Left lobe of liver (tissue), 2 donors: ENCODE measurements at regions not wholly inside any gene's neighbourhood (a gene's known extent, or its start where the extent isn't known, plus 50 kb on each side); places are given as distances from the start of the nearest gene placed in this dataset.
A peak's percentile ranks its signal among the peaks of the same experiment; 100 is the strongest.

Experiments used
- ATAC-seq: fragments of 200-7000 bp; cut with Tn5 transposase; one replicate; pipeline ENCODE4 v1.9.1; 2020; ENCODE audit warnings: mild to moderate bottlenecking, moderate library complexity
- DNase-seq: peaks from one replicate; pipeline ENCODE4 v3.0.0-alpha.2; 2020; ENCODE audit warnings: low spot score
- donor health status: DM: no; HTN: no; CAD: no; lungs with moderate emphysema.
- donor health status: DM: no; HTN: yes; CAD: no.

DNA sequence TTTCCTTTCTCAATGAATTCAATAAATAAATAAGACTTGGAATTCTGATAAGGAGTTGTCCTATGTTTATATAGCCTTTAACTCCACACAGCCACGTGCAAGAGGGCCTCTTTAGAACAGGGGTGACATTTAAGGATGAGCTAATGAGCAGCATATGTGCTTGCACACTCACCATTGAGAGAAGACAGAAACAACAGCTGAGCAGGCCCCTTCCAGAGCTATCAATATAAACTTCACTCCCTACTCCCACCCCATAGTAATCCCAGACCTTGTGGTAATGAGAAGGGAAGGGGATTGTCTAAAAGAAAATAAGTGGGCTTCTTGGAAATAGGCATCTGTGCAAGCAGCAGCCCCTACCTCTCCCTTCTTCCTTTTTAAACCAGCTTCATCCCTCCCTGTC lies 176.0 kb downstream of the SEC16B start:
- no peak for ATAC-seq

DNA sequence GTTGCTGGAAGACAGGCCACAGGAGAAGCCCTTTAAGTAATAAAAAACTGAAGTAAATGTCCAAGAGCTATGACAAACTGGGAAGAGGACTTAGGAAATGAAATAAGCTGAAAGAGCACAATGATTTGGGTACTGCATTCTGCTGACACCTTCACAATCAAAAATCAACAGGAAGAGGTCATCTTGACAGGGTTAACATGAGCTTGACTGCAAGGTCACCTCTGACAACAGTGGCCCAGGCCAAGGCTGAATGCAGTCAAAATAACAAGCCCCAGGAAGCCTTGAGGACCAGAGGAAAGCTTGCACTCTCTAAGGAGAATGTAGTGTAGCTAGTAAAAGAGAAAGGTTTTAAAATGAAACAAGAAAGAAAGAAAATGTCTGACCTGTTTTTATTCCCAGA lies 179.3 kb downstream of the SEC16B start:
- ATAC-seq (peak; percentile 58), DNase-seq (no peak)

More for the DNA sequence above, 176.0 kb downstream of the SEC16B start:
- no peak for DNase-seq

DNA sequence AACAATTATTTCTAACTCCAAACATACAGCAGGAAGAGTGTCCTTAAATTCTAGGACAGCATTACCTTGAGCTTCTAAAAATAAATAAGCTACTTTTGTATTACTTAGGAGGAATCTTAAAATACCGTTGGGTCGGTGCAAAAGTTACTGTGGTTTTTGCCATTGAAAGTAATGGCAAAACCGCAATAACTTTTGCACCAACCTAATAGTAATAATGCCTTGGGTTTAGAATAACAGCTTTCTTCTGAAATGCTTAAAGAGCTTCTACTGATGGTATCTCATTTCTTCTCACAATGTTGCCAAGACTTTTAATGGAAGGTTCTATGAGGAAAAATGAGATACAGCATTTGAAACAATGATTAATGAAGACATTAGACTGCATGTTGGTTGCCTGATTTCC lies 179.9 kb downstream of the SEC16B start:
- DNase-seq (no peak), ATAC-seq (no peak)

DNA sequence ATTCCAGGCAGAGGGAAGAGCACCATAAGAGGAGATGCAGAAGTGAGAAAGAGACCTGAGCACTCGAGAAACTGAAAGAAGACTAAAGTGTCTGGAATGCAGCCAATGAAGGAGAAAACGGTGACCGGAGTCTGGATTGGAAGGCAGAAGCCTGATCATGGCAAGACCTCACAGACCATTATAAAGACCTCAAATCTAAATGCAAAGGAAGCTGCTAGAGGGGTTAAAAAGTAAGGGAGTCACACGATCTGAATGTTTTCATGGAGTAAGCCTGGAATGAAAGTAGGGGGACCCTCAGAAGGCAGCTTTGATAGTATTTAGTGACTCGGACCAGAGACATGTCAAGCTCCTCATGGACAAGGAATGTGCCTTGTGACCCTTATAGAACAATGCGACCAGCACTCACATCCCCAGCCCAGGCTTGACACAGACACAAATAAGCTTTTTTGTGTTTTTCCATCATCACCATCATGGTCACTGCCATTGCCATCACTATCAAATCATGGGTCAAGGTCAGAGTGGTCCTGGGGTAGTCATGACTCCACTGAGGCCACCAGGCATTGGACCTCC lies 183.6 kb downstream of the SEC16B start:
- DNase-seq (no peak), ATAC-seq (no peak)

DNA sequence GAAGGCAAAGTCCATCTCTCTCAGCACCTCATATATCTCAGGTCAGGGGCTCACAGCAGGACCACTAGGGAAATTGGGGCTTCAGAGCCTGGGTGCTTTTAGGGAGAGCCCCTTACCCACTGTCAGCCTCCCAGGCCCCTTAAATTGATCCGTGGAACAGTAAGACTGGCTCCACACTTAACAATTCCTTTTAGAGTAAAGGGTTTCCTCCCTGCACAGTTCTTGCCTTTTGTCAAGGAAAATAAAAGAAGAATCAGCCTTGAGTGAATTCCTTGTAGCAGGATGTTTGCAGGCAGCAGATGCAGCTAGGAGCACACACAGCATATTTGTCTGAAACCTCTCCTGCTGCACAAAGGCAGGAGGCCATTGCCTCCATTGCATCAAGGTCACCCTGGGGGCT lies 184.9 kb downstream of the SEC16B start:
- ATAC-seq (no peak), DNase-seq (no peak)

DNA sequence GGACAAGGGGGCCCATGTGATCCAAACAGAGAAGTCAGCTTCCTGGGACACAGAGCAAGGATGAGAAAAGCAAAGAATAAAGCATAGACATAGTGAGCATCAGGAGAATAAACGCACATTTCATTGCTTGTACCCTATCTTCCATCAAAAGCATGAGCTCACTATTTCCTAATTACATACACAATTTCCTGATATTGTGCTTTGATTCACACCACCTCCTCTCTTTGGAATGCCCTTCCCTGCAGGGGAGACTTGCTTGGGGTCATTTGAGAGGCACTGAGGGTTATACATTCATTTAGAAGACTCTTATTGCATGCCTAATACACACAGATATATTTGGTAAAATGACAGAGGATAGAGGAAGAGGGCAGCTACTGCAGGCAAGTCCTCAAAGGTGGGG lies 185.4 kb downstream of the SEC16B start:
- ATAC-seq = no peak
- no peak for DNase-seq

DNA sequence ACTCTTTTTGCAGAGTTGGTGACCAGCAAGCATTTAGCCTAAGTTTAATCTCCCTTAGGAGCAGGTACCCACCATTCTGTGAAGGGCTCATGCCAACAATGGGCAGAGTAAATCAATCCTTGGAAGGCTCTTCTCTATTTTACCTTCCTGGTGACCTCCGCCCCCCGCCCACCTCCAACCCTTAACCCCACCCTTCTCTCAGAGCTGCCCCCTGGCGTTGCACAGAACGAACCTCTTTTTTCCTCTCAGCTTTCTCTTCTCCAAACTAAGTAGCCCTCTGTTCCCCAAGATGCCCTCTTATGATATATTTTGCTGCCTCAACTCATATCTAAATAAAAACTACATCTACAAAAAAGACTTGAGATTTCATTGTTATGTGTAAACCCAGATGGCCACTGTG lies 186.8 kb downstream of the SEC16B start:
- DNase-seq = no peak
- ATAC-seq = peak; percentile 34

DNA sequence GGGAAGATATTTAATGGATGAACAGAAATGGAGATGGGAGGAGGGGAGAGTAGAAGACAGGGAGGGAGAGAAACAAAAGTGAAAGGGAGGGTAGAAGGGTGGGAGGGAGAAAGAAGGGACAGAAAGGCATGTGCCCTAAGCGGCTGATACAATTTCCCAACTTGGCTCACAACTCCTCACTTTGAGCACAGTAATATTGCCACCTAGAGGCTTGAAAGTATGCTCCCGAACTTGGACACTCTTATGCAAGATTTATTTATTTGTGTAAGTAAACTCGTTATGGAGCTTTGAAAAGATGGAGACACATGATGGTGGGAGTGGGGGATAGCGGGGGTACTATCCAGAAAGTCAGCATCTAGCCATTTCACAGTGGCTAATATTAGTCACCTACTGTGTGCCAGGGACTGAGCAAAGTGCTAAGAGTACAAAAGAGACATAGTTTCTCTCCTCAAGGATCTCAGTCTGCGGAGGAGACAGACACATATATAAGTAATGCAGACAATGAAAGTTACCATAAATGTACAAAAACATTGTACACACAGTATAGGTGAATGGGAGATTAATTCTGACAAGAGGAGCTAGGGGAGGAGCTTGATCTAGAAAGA lies 189.7 kb downstream of the SEC16B start:
- ATAC-seq (peak; percentile 94), DNase-seq (no peak)

DNA sequence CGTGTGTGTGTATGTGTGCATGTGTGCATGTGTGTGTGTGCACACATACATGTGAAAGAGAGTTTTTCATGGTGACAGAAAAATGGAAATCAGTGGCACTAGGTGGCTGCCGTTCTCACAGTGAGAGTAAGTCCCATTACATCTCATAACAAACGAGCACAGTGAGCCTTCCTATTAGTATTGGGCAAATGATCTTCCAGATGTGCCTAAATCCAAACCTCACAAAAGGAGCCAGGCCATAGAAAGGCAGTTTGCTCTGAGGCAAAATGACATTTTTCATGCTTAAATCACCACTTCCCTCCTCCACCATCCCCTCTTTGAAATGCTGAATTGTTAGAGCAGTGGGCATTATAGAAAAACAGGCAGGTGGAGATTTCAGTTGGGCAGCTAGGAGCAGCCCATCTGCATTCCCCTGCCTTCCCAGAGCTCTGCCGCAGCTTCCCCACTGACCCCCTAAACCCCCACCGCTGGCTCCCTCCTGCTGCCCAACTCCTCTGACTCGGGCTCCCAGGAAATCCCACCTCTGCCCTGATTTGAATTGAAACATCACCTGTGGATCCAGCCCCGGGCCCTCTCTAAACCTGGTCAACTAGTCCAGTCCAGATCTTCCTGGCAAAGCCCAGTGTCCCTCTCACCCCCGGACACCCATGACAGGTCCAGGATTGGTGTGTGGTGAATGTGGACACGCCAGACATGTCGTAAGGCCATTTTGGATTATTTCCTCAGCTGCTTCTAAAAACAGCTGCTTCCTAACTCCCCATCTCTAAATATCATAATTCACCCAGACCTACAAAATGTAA lies 190.5 kb downstream of the SEC16B start:
- DNase-seq (no peak), ATAC-seq (peak; percentile 10)

DNA sequence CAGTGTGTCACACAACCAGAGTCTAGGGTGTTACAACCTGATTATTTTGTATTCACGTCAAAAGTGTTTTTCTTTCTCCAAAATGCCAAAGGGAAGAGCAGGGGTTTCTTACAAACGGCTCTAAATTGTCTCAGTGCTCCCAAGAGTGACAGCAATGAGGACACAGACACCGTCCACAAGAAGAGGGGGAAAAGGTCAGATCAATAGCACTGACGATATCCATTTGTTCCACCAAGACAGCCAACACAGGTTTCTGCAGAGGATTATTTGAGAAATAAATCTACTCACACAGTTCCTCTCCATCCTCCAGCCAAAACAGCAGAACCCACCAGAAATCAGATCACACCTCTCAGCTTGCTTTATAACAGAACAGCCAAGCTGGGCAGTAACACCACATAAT lies 193.9 kb downstream of the SEC16B start:
- DNase-seq = no peak
- ATAC-seq = no peak

DNA sequence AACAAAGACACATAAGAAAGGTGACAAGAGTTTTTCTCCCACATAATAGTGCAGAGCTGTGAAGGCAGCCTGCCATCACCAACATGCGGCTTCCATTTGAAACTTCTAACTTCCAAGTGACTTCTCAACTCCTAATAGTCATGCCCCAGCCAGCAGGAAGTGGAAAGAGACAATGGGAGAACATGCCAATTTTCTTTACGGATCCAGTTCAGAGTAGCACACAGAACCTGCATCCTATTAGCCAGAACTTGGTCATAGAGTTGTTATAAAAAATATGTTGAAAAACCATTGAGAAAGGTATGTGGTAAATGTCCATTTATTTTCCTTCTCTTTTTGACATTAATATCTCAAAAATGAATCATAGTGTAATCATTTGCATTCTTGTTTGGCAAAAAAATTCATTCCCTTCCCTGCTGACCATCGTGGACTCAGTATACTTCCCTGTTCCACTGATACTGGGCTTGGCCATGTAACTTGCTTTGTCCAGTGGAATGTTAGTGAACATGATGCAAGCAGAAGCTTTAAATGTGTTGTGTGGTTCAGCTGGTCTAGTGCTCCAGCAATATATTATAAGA lies 197.4 kb downstream of the SEC16B start:
- no peak for DNase-seq
- no peak for ATAC-seq

DNA sequence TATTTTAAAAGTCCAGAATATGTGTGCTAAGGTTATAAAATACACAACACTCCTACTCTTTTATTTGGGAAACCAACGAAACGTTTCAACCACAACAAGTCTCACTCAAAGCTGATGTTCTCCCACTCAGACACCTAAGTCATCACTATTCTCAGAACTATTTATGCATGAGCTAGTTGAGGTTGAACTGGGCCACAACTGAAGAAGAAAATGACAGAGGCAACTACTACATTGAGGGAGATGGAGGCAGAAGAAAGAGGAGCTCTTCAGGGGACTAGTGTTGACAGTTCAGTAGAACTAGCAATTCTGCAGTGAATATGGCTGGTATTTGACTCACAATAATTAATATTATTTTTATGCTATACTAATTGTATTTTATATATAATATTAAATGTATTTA lies 198.2 kb downstream of the SEC16B start:
- ATAC-seq = no peak
- DNase-seq = no peak

DNA sequence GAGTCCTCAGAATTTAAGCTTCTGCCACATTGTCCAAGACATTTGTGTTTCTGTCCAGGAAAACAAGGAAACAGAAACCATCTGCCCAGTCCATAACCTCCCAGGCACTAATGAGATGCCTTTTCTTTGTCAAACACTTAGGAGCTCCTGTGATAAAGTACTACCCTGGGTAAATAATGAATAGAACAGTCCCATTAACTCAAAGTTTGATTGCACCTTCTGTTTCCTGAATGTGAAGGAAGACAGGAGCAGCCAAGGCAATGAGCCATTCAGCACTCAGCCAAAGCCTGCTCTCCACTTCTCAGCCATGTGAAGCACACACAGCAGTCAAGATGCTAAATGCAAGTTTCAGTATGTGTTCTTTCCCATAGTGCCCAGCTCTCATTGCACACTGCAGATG lies 199.8 kb downstream of the SEC16B start:
- DNase-seq (no peak), ATAC-seq (no peak)

DNA sequence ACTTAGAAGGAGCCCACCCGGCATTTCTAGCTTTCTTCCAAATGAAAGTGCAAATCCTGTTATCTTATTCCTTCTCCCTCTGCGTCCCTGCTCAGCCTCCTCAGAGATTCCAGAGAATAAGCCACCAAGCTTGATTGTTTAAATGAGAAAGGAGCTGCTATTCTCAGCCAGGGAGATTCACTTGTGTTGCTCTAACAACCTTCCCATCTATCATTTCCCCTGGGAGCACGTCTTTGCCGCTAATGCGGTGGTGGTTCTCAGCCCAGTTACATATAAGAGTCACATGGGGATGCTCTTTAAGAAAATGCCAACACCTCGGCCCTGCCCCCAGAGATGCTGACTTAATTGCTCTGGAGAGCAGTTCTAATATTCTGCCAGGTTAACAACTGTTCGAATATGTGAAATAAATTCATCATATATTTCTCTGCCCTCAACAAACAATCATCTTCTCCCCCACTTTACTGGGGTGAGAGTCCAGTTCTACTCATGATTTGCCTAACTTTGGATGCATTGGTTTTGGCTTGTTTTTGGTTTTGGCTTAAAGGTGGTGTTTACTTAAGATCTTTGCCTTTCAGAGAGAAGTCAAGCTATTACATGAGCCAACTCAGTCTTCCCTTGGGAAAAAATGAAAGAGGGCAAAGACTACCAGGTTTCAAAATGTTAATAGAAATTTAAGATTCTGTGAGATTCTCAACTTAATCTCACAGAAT lies 213.9 kb downstream of the SEC16B start:
- ATAC-seq = peak; percentile 96
- DNase-seq = no peak

DNA sequence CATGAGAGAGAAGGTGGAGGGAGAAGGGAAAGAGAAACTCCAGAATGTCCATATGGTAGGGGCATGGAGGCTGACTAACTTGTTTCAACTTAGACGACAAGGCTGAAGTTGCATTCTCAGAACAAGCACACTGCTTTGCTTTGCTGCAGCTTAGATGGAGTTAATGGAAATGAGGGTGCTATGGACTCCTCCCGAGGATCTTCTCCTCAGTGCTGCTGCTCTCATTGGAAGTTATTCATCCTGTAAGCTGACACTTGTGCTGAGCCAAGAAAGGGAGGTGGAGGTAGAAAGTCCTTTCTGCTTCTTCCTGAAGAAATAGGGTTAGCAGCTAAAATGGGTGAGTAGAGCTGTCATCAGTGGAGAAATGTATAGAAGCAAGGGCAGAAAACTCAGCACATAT lies 215.3 kb downstream of the SEC16B start:
- no peak for ATAC-seq
- no peak for DNase-seq

DNA sequence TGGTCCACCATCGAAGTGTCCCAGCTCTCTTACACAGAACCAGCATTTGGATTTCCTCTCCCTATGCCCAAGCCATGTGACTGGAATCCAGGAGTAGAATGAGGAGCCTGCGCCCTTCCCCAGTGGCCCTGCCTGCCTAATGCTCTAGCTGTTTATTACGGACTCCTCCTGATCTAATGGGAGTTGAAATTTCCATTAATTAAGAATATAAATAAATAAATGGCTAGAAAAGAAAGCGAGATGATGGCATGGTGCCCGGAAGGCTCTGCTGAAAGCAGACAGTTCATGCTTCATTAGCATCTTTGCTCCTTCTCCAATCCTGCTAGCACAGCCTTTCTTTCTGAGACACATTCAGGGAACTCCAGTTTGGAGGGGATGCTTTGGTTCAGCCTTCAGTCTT lies 216.2 kb downstream of the SEC16B start:
- ATAC-seq (no peak), DNase-seq (no peak)

DNA sequence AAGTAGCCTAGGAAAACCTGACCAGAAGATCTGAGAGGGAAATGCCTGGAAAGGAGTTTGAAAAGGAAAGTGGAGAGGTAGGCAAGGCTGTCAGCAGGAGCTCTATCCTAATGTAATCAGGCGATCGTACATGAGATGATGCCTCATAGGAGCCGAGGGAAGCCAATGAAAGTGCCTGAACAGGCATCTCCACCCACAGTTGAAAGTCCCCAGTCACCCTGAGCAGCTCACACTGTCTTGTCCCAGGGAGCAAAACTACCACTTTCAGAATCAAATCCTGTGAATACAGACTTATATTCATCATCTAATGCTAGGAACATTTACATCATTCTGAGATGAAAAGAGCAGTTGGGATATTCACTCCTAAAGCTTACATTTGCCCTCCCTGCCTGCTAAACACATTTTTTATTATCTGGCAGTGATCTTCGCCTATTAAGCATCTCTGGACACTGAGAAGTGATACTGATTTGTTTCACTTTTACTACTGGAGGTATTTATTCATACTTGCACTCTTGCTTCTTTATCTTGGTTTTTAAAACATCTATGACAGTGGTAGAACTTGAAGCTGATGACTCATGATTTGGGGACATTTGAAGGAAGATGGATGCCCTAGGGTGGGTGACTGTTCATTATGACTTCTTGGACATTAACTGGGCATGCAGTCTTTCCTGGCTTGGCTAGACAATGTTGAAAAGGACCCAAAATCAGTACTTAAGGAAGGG lies 221.6 kb downstream of the SEC16B start:
- ATAC-seq = no peak

DNA sequence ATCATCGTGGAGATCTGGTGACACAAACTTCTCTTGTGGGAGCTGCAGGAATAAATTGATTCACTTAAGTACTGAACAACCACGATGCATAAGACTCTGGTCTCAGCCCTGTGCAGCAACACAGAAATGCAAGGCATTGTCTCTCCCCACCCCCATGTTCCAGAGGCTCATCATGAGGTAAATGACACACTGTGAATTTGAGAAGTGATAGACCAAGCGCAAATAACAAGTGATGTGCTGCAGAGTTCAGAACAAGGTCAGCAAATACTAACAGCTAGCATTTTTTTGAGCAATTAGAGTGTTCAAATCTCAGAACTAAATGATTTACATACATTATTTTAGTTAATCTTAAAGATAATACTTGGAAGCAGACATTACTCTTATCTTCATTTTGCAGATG lies 223.7 kb downstream of the SEC16B start:
- DNase-seq (no peak), ATAC-seq (peak; percentile 47)

More for the DNA sequence above, 221.6 kb downstream of the SEC16B start:
- no peak for DNase-seq

DNA sequence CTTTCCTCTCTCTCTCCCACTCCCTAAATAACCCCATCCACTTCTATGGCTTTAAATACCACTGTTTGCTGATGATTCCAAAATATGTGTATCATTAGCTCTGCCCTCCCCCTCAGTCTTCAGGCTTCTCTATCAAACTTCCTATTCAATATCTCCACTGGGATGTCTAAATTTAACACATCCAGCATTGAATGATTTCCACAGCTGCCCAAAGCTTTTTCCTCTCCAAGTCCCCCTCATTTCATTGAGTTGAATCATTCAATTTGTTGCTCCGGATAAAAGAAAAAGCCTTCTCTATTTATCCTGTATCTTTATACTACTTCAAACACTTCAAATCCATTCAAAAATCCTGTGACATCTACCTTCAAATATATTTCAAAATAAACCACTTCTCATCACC lies 225.0 kb downstream of the SEC16B start:
- no peak for ATAC-seq
- no peak for DNase-seq

DNA sequence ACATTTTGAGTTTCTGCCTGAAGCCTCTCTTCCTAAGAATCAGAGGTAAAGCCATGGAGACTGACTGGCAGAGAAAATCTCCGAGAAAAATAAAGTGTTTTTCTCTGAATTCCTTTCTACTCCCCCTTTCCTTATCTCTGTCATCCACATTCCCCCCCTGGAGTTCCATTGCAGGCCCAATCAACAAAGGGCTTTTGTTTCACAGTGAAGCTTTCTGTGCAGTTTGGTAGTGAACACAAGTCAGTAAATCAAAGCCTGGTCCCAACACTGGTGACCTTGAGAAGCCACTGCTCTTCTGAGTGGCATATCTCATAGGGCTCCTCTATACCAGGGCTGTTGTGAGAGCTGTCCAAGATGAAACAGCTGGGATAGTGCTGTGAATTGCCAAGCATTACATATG lies 228.4 kb downstream of the SEC16B start:
- no peak for ATAC-seq
- DNase-seq = no peak

DNA sequence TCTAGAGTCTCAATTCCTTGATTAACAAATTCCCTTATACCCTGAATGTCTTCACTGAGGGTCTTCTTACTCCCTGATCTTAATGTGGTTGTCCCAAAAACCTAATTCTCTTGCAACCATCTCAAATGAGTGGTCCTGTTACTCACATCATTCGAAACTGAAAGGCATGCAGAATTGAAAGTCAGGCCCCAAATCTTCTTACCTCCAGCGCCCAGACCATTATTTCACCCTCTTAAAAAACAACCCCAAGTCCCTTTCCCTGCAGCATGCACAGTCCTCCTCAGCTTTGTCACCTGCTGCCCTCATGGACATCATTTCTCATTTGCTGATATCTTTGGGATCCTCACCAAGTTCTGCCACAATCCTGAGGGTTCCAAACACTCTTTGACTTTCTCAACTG lies 230.1 kb downstream of the SEC16B start:
- DNase-seq (no peak), ATAC-seq (no peak)
